ENCODE measurements at regions not wholly inside any gene's neighbourhood (a gene's known extent, or its start where the extent isn't known, plus 50 kb on each side); places are given as distances from the start of the nearest gene placed in this dataset.

DNA sequence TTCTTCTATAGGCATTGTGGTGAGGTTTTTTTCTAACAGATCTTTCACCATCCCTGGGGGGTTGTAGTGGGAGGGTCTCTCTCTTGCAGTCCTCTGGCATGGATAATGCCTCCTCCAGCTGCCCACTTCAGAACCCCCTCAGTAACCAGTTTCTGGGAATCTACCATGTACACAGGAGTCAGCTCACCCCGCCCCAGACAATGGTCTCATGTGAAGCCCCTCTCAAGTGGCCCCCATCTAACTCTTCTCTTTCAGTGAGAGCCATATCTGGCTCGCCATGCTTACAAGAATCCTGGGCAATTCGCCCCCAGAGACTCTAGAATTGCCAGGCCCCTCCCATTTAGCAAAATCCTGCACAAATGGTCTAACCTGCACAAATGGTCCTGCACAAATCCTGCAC, 144.4 kb upstream of the FSTL4 start:
- H4K20me1 ChIP-seq (ENCODE audit: insufficient read depth) = no peaks in the 10 kb centered on the region
- H3K79me2 ChIP-seq (replicated peaks; ENCODE audit: insufficient read depth, low read length) = no peaks in the 10 kb centered on the region
- no peaks in the 10 kb centered on the region for H3K9me2 ChIP-seq (ENCODE audit: insufficient read depth, low read length)
- no peak overlapping the region for H3K4me3 ChIP-seq (ENCODE audit: low read length)
- H3K4me2 ChIP-seq (ENCODE audit: low read length) = no peak overlapping the region
- H3F3A ChIP-seq (ENCODE audit: insufficient read depth, low read length, poor library complexity, severe bottlenecking) = no peaks in the 10 kb centered on the region
- no peaks in the 10 kb centered on the region for H3K27me3 ChIP-seq (ENCODE audit: insufficient read depth, low read depth, low read length)
- H3K9ac ChIP-seq (ENCODE audit: low read length) = no peak overlapping the region
- H3K27ac ChIP-seq (ENCODE audit: low read length) = no peak overlapping the region
- no peaks in the 10 kb centered on the region for H3K9me3 ChIP-seq (ENCODE audit: low read length)
- H3K36me3 ChIP-seq (ENCODE audit: insufficient read depth, low read length) = no peaks in the 10 kb centered on the region
- TF ChIP-seq, protein P1, sequence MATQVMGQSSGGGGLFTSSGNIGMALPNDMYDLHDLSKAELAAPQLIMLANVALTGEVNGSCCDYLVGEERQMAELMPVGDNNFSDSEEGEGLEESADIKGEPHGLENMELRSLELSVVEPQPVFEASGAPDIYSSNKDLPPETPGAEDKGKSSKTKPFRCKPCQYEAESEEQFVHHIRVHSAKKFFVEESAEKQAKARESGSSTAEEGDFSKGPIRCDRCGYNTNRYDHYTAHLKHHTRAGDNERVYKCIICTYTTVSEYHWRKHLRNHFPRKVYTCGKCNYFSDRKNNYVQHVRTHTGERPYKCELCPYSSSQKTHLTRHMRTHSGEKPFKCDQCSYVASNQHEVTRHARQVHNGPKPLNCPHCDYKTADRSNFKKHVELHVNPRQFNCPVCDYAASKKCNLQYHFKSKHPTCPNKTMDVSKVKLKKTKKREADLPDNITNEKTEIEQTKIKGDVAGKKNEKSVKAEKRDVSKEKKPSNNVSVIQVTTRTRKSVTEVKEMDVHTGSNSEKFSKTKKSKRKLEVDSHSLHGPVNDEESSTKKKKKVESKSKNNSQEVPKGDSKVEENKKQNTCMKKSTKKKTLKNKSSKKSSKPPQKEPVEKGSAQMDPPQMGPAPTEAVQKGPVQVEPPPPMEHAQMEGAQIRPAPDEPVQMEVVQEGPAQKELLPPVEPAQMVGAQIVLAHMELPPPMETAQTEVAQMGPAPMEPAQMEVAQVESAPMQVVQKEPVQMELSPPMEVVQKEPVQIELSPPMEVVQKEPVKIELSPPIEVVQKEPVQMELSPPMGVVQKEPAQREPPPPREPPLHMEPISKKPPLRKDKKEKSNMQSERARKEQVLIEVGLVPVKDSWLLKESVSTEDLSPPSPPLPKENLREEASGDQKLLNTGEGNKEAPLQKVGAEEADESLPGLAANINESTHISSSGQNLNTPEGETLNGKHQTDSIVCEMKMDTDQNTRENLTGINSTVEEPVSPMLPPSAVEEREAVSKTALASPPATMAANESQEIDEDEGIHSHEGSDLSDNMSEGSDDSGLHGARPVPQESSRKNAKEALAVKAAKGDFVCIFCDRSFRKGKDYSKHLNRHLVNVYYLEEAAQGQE (IDR thresholded peaks at IDR 0.05; ENCODE audit: borderline replicate concordance) = no peak
- no peak for TF ChIP-seq MXI1 (conservative IDR thresholded peaks at IDR 0.05; ENCODE audit: poor library complexity, severe bottlenecking)
- TF ChIP-seq SMC3 (conservative IDR thresholded peaks at IDR 0.05; ENCODE audit: poor library complexity) = no peak
- TF ChIP-seq TAF1 (IDR thresholded peaks at IDR 0.05; ENCODE audit: low read depth) = no peak
- TF ChIP-seq RAD21 (conservative IDR thresholded peaks at IDR 0.05) = no peak
- TF ChIP-seq EZH2 (IDR thresholded peaks at IDR 0.05; ENCODE audit: borderline replicate concordance, insufficient read depth, low read length, poor library complexity, severe bottlenecking) = no peak
- no peak for TF ChIP-seq EP300 (conservative IDR thresholded peaks at IDR 0.05; ENCODE audit: poor library complexity, severe bottlenecking)
- TF ChIP-seq POLR2AphosphoS5 (IDR thresholded peaks at IDR 0.05) = no peak
- TF ChIP-seq, protein P2, sequence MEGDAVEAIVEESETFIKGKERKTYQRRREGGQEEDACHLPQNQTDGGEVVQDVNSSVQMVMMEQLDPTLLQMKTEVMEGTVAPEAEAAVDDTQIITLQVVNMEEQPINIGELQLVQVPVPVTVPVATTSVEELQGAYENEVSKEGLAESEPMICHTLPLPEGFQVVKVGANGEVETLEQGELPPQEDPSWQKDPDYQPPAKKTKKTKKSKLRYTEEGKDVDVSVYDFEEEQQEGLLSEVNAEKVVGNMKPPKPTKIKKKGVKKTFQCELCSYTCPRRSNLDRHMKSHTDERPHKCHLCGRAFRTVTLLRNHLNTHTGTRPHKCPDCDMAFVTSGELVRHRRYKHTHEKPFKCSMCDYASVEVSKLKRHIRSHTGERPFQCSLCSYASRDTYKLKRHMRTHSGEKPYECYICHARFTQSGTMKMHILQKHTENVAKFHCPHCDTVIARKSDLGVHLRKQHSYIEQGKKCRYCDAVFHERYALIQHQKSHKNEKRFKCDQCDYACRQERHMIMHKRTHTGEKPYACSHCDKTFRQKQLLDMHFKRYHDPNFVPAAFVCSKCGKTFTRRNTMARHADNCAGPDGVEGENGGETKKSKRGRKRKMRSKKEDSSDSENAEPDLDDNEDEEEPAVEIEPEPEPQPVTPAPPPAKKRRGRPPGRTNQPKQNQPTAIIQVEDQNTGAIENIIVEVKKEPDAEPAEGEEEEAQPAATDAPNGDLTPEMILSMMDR (IDR thresholded peaks at IDR 0.05; ENCODE audit: poor library complexity, severe bottlenecking) = no peak
- H2AFZ ChIP-seq (ENCODE audit: low read depth, low read length) = no peak overlapping the region

DNA sequence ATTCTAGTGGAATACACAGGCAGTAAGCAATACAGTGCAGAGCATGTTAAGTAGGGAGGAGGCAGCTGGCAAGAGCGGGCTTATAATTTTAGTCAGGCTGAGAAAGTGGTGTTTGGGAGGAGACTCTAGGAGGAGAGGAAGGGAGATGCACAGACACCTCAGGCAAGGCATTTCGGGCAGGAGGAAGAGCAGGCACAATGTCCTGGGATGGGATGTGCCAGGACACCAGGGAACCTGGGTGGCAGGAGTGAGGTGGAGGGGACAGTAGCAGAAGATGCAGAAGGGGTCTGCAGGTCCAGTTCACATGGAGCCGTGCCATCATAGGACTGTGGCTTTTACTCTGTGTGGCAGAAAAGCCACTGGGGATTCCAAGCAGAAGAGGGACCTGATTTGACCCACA, 143.7 kb upstream of the FSTL4 start:
- no peak overlapping the region for H2AFZ ChIP-seq (ENCODE audit: low read depth, low read length)
- no peak overlapping the region for H3K4me3 ChIP-seq (ENCODE audit: low read length)
- no peaks in the 10 kb centered on the region for H3K27me3 ChIP-seq (ENCODE audit: insufficient read depth, low read depth, low read length)
- no peaks in the 10 kb centered on the region for H3K79me2 ChIP-seq (replicated peaks; ENCODE audit: insufficient read depth, low read length)
- no peak for TF ChIP-seq SMC3 (conservative IDR thresholded peaks at IDR 0.05; ENCODE audit: poor library complexity)
- TF ChIP-seq EZH2 (IDR thresholded peaks at IDR 0.05; ENCODE audit: borderline replicate concordance, insufficient read depth, low read length, poor library complexity, severe bottlenecking) = no peak
- no peaks in the 10 kb centered on the region for H3K9me3 ChIP-seq (ENCODE audit: low read length)
- H4K20me1 ChIP-seq (ENCODE audit: insufficient read depth) = no peaks in the 10 kb centered on the region
- H3K4me2 ChIP-seq (ENCODE audit: low read length) = no peak overlapping the region
- no peak overlapping the region for H3K9ac ChIP-seq (ENCODE audit: low read length)
- no peaks in the 10 kb centered on the region for H3K36me3 ChIP-seq (ENCODE audit: insufficient read depth, low read length)
- no peaks in the 10 kb centered on the region for H3F3A ChIP-seq (ENCODE audit: insufficient read depth, low read length, poor library complexity, severe bottlenecking)
- no peak overlapping the region for H3K27ac ChIP-seq (ENCODE audit: low read length)
- no peaks in the 10 kb centered on the region for H3K9me2 ChIP-seq (ENCODE audit: insufficient read depth, low read length)

Data from neural cell (in vitro differentiated cells).